ENCODE measurements at regions not wholly inside any gene's neighbourhood (a gene's known extent, or its start where the extent isn't known, plus 50 kb on each side); places are given as distances from the start of the nearest gene placed in this dataset.

GRCh38 chr6:147855803-147856482 lies 347.5 kb downstream of the SAMD5 start:
- DNase-seq (ENCODE audit: low read depth), result peak; percentile 82
- Histone ChIP-seq H3K4me3 (ENCODE audit: low read depth, low read length) (no peak overlapping the region), H3K36me3 (ENCODE audit: control insufficient read depth, insufficient read depth, low read length) (no peaks in the 10 kb centered on the region), H3K27me3 (ENCODE audit: control insufficient read depth, insufficient read depth, low read length) (no peaks in the 10 kb centered on the region)
- FAIRE-seq, result no peak
- TF ChIP-seq CTCF (IDR thresholded peaks at IDR 0.05; ENCODE audit: insufficient read depth, low read length, severe bottlenecking), result no peak

DNA sequence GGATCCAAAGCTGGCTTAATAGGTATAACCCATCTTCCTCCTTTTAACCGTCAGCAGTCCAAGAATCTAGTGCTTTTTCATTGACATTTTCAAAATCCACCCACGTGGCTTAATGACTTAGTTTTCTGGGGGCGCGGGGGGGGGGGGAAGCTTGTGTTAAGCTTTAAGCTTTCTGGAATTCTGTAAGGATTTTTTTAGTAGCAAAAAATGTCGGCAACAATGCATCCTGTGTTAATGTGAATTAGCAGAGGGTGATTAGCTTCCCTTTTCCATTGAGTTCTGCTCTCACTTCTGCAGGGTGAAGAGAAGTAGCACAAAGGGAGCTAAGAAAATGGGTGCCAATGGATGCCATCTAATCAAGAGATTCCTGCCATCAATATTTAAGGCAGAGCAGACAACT lies 348.2 kb downstream of the SAMD5 start:
- Histone ChIP-seq H3K36me3 (ENCODE audit: control insufficient read depth, insufficient read depth, low read length) (no peaks in the 10 kb centered on the region), H3K27me3 (ENCODE audit: control insufficient read depth, insufficient read depth, low read length) (no peaks in the 10 kb centered on the region), H3K4me3 (ENCODE audit: low read depth, low read length) (no peak overlapping the region)
- no peak for TF ChIP-seq CTCF (IDR thresholded peaks at IDR 0.05; ENCODE audit: insufficient read depth, low read length, severe bottlenecking)
- DNase-seq (ENCODE audit: low read depth) (no peak), FAIRE-seq (no peak)

GRCh38 chr6:147858421-147858820 lies 349.9 kb downstream of the SAMD5 start:
- no peak overlapping the region for H3K4me3 ChIP-seq (ENCODE audit: low read depth, low read length)
- TF ChIP-seq CTCF (IDR thresholded peaks at IDR 0.05; ENCODE audit: insufficient read depth, low read length, severe bottlenecking), result no peak
- FAIRE-seq (no peak), DNase-seq (ENCODE audit: low read depth) (no peak)
- H3K36me3 ChIP-seq (ENCODE audit: control insufficient read depth, insufficient read depth, low read length), result no peaks in the 10 kb centered on the region
- no peaks in the 10 kb centered on the region for H3K27me3 ChIP-seq (ENCODE audit: control insufficient read depth, insufficient read depth, low read length)

GRCh38 chr6:147859071-147859470 lies 350.6 kb downstream of the SAMD5 start:
- no peak for FAIRE-seq
- Histone ChIP-seq H3K36me3 (ENCODE audit: control insufficient read depth, insufficient read depth, low read length) (no peaks in the 10 kb centered on the region), H3K27me3 (ENCODE audit: control insufficient read depth, insufficient read depth, low read length) (no peaks in the 10 kb centered on the region), H3K4me3 (ENCODE audit: low read depth, low read length) (no peak overlapping the region)
- no peak for DNase-seq (ENCODE audit: low read depth)
- TF ChIP-seq CTCF (IDR thresholded peaks at IDR 0.05; ENCODE audit: insufficient read depth, low read length, severe bottlenecking), result no peak

DNA sequence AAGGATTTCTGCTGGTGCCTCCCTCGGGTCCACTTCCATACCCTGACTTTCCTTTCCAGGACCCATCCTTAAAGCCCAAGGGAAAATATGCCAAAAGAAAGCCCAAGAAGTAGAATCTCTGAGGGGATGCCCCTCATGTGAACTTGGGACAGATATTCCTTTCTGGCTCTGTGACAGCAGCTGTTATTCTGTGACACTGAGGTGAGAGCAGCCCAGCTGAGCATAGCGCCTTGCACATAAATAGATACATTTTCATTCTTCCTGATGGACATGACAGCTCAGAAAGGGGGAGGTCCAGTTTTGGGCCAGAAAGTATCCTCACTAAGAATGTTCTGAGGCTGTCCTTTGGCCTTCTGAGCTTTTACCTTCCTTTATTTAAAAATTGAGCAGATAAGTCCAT lies 353.2 kb downstream of the SAMD5 start:
- no peak for DNase-seq (ENCODE audit: low read depth)

More for the DNA sequence above, 353.2 kb downstream of the SAMD5 start:
- Histone ChIP-seq H3K4me3 (ENCODE audit: low read depth, low read length) (no peak overlapping the region), H3K27me3 (ENCODE audit: control insufficient read depth, insufficient read depth, low read length) (no peaks in the 10 kb centered on the region), H3K36me3 (ENCODE audit: control insufficient read depth, insufficient read depth, low read length) (no peaks in the 10 kb centered on the region)
- no peak for TF ChIP-seq CTCF (IDR thresholded peaks at IDR 0.05; ENCODE audit: insufficient read depth, low read length, severe bottlenecking)
- no peak for FAIRE-seq

All from bronchial epithelial cell (primary cell).